Activated CD4-positive, alpha-beta T cell treated with anti-CD3 and anti-CD28 coated beads for 48 hours (primary cell): ENCODE measurements at regions not wholly inside any gene's neighbourhood (a gene's known extent, or its start where the extent isn't known, plus 50 kb on each side); places are given as distances from the start of the nearest gene placed in this dataset.

Experiments
- DNase-seq: peaks from one replicate; pipeline ENCODE4 v3.0.0-alpha.2; 2020

- no peak for DNase-seq
Measured at GRCh38 chr4:108398316-108398715, 222.1 kb upstream of the RPL34 start.

GRCh38 chr4:108397850-108398249 lies 222.5 kb upstream of the RPL34 start:
- no peak for DNase-seq

GRCh38 chr4:108396900-108397497 lies 223.4 kb upstream of the RPL34 start:
- no peak for DNase-seq

- no peak for DNase-seq
Measured at GRCh38 chr4:108395786-108396185, 224.6 kb upstream of the RPL34 start.

GRCh38 chr4:108393890-108394472 lies 225.2 kb upstream of the LEF1 start:
- DNase-seq, result no peak

GRCh38 chr4:108391701-108392455 lies 223.1 kb upstream of the LEF1 start:
- no peak for DNase-seq

GRCh38 chr4:108385076-108385475 lies 216.3 kb upstream of the LEF1 start:
- DNase-seq, result no peak

GRCh38 chr4:108384544-108384943 lies 215.8 kb upstream of the LEF1 start:
- DNase-seq, result no peak

GRCh38 chr4:108383157-108383556 lies 214.4 kb upstream of the LEF1 start:
- no peak for DNase-seq

GRCh38 chr4:108382751-108383150 lies 214.0 kb upstream of the LEF1 start:
- no peak for DNase-seq

- DNase-seq, result no peak
Measured at GRCh38 chr4:108378164-108378563, 209.4 kb upstream of the LEF1 start.

GRCh38 chr4:108377021-108377420 lies 208.3 kb upstream of the LEF1 start:
- no peak for DNase-seq

GRCh38 chr4:108375434-108375833 lies 206.7 kb upstream of the LEF1 start:
- DNase-seq, result no peak

GRCh38 chr4:108372681-108373080 lies 203.9 kb upstream of the LEF1 start:
- peak; percentile 37 for DNase-seq

GRCh38 chr4:108371282-108371681 lies 202.6 kb upstream of the LEF1 start:
- no peak for DNase-seq

- DNase-seq, result peak; percentile 46
Measured at GRCh38 chr4:108370291-108371141, 201.8 kb upstream of the LEF1 start.

GRCh38 chr4:108369035-108369655 lies 200.4 kb upstream of the LEF1 start:
- no peak for DNase-seq

- DNase-seq, result no peak
Measured at GRCh38 chr4:108367751-108368150, 199.0 kb upstream of the LEF1 start.

- no peak for DNase-seq
Measured at GRCh38 chr4:108366716-108367115, 198.0 kb upstream of the LEF1 start.

GRCh38 chr4:108365551-108365950 lies 196.8 kb upstream of the LEF1 start:
- DNase-seq, result no peak

- DNase-seq, result no peak
Measured at GRCh38 chr4:108361886-108362285, 193.2 kb upstream of the LEF1 start.

GRCh38 chr4:108361446-108361820 lies 192.7 kb upstream of the LEF1 start:
- DNase-seq, result no peak
